Ovary (tissue), 1 donor: ENCODE measurements at regions not wholly inside any gene's neighbourhood (a gene's known extent, or its start where the extent isn't known, plus 50 kb on each side); places are given as distances from the start of the nearest gene placed in this dataset.

Source experiments
- EP300 ChIP-seq: sonication (generic); formaldehyde crosslinking; IDR thresholded peaks from one replicate; pipeline ENCODE4 v1.6.1; 2017; ENCODE audit warnings: antibody characterized with exemption
- POLR2A ChIP-seq: fragments of 450-650 bp; IDR thresholded peaks from one replicate; pipeline ENCODE4 v1.6.1; 2017; ENCODE audit warnings: antibody characterized with exemption, mild to moderate bottlenecking, moderate library complexity

DNA sequence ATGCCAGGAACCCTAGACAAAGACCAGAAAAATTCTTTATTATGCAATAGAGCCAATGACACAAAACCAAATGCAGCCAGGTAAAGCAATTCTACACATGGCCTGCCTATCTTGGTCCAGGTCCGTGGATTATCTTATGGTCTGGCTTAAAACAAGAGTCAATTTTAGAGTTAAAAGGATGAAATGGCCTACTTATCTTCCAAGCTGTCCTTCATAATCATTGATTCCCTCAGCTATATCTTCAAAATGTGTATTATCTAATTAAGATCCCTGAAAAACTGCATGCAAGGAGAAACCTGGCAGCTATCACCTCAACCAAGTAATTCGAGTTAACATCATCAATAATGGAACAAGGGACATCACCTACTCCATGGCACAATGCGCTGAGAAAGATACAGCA is 479.4 kb upstream of the NRP1 start:
- TF ChIP-seq POLR2A (no peak), EP300 (no peak)
